PC-3 (cell line): ENCODE measurements at regions not wholly inside any gene's neighbourhood (a gene's known extent, or its start where the extent isn't known, plus 50 kb on each side); places are given as distances from the start of the nearest gene placed in this dataset.

ENCODE experiments used
- ATAC-seq: fragments of 200-7000 bp; cut with Tn5 transposase; 2 replicates; pipeline ENCODE4 v1.9.1; 2020; ENCODE audit warnings: mild to moderate bottlenecking, moderate library complexity
- BruUV-seq: library from RNA; stranded (reverse); fragments of 400-500 nt; replicated peaks from 2 replicates; lab custom pipeline; 2021; lab: Mats Ljungman, UMichigan
- CTCF ChIA-PET: fragments of 300-600 bp; sonication (Branson Sonifier 250); formaldehyde crosslinking; loops from one replicate; lab custom pipeline; 2022; ENCODE audit warnings: antibody characterized with exemption; lab: Charles Lee
- POLR2A ChIA-PET: fragments of 300-600 bp; sonication (Branson Sonifier 250); formaldehyde crosslinking; loops from one replicate; lab custom pipeline; 2022; ENCODE audit warnings: antibody characterized with exemption; ENCODE audit not compliant: unreplicated experiment; lab: Charles Lee
- DNase-seq: peaks from one replicate; pipeline ENCODE4 v3.0.0-alpha.2; 2015
- H2AFZ ChIP-seq: fragments of 300-600 bp; sonication (generic); 2 replicates; pipeline ENCODE4 v1.6.0; 2016; ENCODE audit warnings: antibody characterized with exemption, low read length
- H3F3A ChIP-seq: fragments of 300-600 bp; sonication (generic); one replicate; pipeline ENCODE4 v1.6.0; 2017; ENCODE audit warnings: antibody characterized with exemption, low read length, control low read depth, mild to moderate bottlenecking; ENCODE audit not compliant: unreplicated experiment
- H3K27ac ChIP-seq: fragments of 300-600 bp; sonication (generic); 2 replicates; pipeline ENCODE4 v1.5.1; 2016; ENCODE audit warnings: mild to moderate bottlenecking, low read length
- H3K27me3 ChIP-seq: fragments of 300-600 bp; sonication (generic); 2 replicates; pipeline ENCODE4 v1.6.1; 2016; ENCODE audit warnings: low read length, mixed read lengths
- H3K36me3 ChIP-seq: fragments of 300-600 bp; sonication (generic); 2 replicates; pipeline ENCODE4 v1.6.1; 2016; ENCODE audit warnings: low read depth, mixed run types, low read length, mixed read lengths
- H3K4me1 ChIP-seq: fragments of 300-600 bp; sonication (generic); 2 replicates; pipeline ENCODE4 v1.5.1; 2016; ENCODE audit warnings: low read length; ENCODE audit not compliant: insufficient read depth
- H3K4me2 ChIP-seq: fragments of 300-600 bp; sonication (generic); 2 replicates; pipeline ENCODE4 v1.6.0; 2016; ENCODE audit warnings: low read length
- H3K4me3 ChIP-seq: fragments of 300-600 bp; sonication (generic); 2 replicates; pipeline ENCODE4 v1.5.1; 2016; ENCODE audit warnings: mild to moderate bottlenecking, low read length, mixed read lengths
- H3K79me2 ChIP-seq: fragments of 300-600 bp; sonication (generic); 2 replicates; pipeline ENCODE4 v1.6.1; 2017; ENCODE audit warnings: low read length, mixed read lengths
- H3K9ac ChIP-seq: fragments of 300-600 bp; sonication (generic); 2 replicates; pipeline ENCODE4 v1.6.0; 2016; ENCODE audit warnings: mild to moderate bottlenecking, low read length
- H3K9me2 ChIP-seq: fragments of 300-600 bp; sonication (generic); replicated peaks from 2 replicates; pipeline ENCODE4 v1.6.1; 2016; ENCODE audit warnings: mixed run types, low read length, mixed read lengths
- H3K9me3 ChIP-seq: fragments of 300-600 bp; sonication (generic); 2 replicates; pipeline ENCODE4 v1.6.1; 2016; ENCODE audit warnings: low read length, mixed read lengths
- H4K20me1 ChIP-seq: fragments of 300-600 bp; sonication (generic); 2 replicates; pipeline ENCODE4 v1.6.1; 2016; ENCODE audit warnings: low read length, mixed read lengths
- CTCF ChIP-seq: fragments of 300-600 bp; sonication (generic); conservative IDR thresholded peaks from 2 replicates; pipeline ENCODE4 v1.5.1; 2017; ENCODE audit warnings: antibody characterized with exemption, low read depth, mild to moderate bottlenecking, low read length
- EZH2 ChIP-seq: fragments of 300-600 bp; sonication (generic); IDR thresholded peaks from one replicate; pipeline ENCODE4 v1.6.1; 2017; ENCODE audit warnings: antibody characterized with exemption, mild to moderate bottlenecking, low read length; ENCODE audit not compliant: unreplicated experiment
- EZH2phosphoT487 ChIP-seq: fragments of 300-600 bp; sonication (generic); IDR thresholded peaks from 2 replicates; pipeline ENCODE4 v1.6.1; 2018; ENCODE audit warnings: mild to moderate bottlenecking, antibody characterized with exemption, low read length, borderline replicate concordance
- intact Hi-C: fragments of 100-400 bp; cut with micrococcal nuclease; formaldehyde crosslinking; loops from 2 replicates; pipeline ENCODE4 v1.9.0; 2023

- Histone ChIP-seq H3K4me3 (no peak overlapping the region), H2AFZ (no peak overlapping the region), H3K79me2 (no peaks in the 10 kb centered on the region), H3K9me2 (no peaks in the 10 kb centered on the region), H3K27ac (no peak overlapping the region), H3K36me3 (no peaks in the 10 kb centered on the region), H3K4me2 (no peak overlapping the region), H3F3A (no peaks in the 10 kb centered on the region), H4K20me1 (no peaks in the 10 kb centered on the region), H3K9ac (no peak overlapping the region), H3K27me3 (peaks cover 67% of the 10 kb centered on the region), H3K4me1 (no peaks in the 10 kb centered on the region), H3K9me3 (no peaks in the 10 kb centered on the region)
- no peak for DNase-seq
- ATAC-seq: no peak
- POLR2A ChIA-PET: no interaction called here
- intact Hi-C loops: no loop called here
- BruUV-seq: no TSS peak
- CTCF ChIA-PET: no interaction called here
- TF ChIP-seq CTCF (no peak), EZH2 (no peak), EZH2phosphoT487 (no peak)
These were observed 85.2 kb upstream of the ALDH1A1 start for GRCh38 chr9:73038089-73038509.

- Histone ChIP-seq H4K20me1 (no peaks in the 10 kb centered on the region), H3K79me2 (no peaks in the 10 kb centered on the region), H3F3A (no peaks in the 10 kb centered on the region), H3K4me2 (no peak overlapping the region), H3K9me2 (no peaks in the 10 kb centered on the region), H3K27me3 (peaks cover 67% of the 10 kb centered on the region), H3K4me1 (no peaks in the 10 kb centered on the region), H3K27ac (no peak overlapping the region), H3K36me3 (no peaks in the 10 kb centered on the region), H3K4me3 (no peak overlapping the region), H3K9me3 (no peaks in the 10 kb centered on the region), H2AFZ (no peak overlapping the region), H3K9ac (no peak overlapping the region)
- BruUV-seq: no TSS peak
- intact Hi-C loops: no loop called here
- ATAC-seq (no peak), DNase-seq (no peak)
- no peak for TF ChIP-seq CTCF
- no peak for TF ChIP-seq EZH2phosphoT487
- TF ChIP-seq EZH2: no peak
- CTCF ChIA-PET: no interaction called here
- POLR2A ChIA-PET: no interaction called here
These were observed 84.8 kb upstream of the ALDH1A1 start for GRCh38 chr9:73037613-73038012.

DNA sequence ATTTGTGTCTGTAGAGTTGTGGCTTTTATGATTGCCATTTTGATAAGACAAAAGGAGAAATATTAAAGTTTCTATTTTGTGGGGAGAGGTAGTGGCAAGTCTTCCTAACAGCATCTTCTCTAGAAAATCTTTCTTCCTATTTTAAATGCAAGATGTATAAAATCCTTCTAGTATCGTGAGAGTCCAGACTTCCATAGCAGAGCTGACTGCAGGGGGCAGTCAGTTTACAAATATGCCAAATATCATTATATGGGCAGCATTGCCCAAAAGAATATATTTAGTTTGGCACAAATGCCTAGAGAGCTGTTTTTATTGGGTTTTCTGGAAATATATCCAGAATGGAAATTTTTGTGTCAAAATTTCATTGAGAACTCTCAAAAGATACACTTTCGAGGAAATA lies 82.1 kb upstream of the ALDH1A1 start:
- Histone ChIP-seq H3K9me2 (no peaks in the 10 kb centered on the region), H3K4me3 (no peak overlapping the region), H2AFZ (no peak overlapping the region), H3F3A (no peaks in the 10 kb centered on the region), H3K4me1 (no peaks in the 10 kb centered on the region), H3K27ac (no peak overlapping the region), H3K9ac (no peak overlapping the region), H3K4me2 (no peak overlapping the region), H4K20me1 (no peaks in the 10 kb centered on the region), H3K36me3 (no peaks in the 10 kb centered on the region), H3K79me2 (no peaks in the 10 kb centered on the region), H3K9me3 (no peaks in the 10 kb centered on the region), H3K27me3 (peaks cover 83% of the 10 kb centered on the region)
- POLR2A ChIA-PET: no interaction called here
- no peak for TF ChIP-seq EZH2phosphoT487
- peak; percentile 41; the same call in 1 of the 2 replicates for TF ChIP-seq CTCF
- DNase-seq (peak; percentile 11), ATAC-seq (no peak)
- CTCF ChIA-PET: no interaction called here
- no TSS peak for BruUV-seq
- intact Hi-C loops: loop anchor here (1.0 kb wide), 1 partner anchor 149 kb away; no protein-coding TSS in a partner anchor
